ENCODE measurements at regions not wholly inside any gene's neighbourhood (a gene's known extent, or its start where the extent isn't known, plus 50 kb on each side); places are given as distances from the start of the nearest gene placed in this dataset.

DNA sequence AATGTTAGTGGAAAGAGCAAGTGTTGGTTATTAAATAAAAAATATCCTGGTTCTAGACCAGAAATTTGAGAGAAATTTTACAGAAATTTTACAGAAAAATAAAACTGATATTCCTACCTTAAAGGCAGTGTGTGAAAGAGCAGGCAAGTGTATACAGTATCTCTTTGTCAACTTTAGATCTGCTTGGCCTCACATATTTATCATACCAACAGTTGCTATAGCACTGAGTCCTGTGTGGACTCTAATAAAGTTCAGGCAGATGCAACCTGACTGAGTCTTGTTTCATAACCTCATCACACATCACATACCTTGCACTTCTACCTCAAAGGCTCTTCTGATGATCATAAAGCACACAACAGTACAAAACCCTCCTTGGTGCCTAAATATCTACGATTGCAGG, 552.4 kb upstream of the PCDH15 start:
- no peak for FAIRE-seq

GRCh38 chr10:55351431-55351830, 550.4 kb upstream of the PCDH15 start:
- no peak for FAIRE-seq

DNA sequence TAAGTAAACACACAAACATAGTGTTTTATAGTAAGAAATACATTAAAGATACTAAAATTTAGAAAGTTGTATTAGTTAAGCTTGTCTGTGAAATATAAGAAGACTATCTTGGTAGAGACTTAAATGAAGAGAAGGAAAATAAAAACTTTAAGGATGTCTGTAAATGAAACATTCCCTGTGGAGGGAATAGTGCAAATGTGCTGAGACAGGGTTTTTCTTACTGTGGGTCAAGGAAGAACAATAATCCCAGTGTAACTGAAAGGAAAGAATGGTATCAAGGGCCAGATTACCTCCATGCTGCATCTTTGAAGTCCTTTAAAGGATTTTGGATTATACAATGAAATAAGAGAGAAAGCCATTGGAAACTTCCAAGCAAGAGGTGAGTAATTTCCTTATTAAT, 547.5 kb upstream of the PCDH15 start:
- no peak for FAIRE-seq

DNA sequence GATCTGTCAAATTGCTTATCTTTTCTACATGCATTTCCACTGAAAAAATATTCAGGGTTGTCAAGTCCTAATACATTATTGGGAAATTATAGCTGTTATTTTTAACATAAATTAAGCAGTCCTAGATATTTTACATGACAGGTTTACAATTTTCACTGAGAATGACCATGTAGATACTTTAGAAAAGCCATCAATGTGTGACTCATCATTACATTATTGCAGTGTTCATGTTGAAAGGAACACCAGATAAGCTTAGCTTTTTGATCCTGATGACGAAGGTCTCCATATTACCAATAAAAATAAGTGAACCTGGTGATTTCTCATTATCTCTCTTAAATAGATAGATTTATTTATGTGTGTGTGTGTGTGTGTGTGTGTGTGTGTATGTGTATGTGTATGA, 529.5 kb upstream of the PCDH15 start:
- FAIRE-seq, result no peak

GRCh38 chr10:55329796-55330195, 528.8 kb upstream of the PCDH15 start:
- FAIRE-seq, result no peak

GRCh38 chr10:55320187-55320700, 519.2 kb upstream of the PCDH15 start:
- no peak for FAIRE-seq

DNA sequence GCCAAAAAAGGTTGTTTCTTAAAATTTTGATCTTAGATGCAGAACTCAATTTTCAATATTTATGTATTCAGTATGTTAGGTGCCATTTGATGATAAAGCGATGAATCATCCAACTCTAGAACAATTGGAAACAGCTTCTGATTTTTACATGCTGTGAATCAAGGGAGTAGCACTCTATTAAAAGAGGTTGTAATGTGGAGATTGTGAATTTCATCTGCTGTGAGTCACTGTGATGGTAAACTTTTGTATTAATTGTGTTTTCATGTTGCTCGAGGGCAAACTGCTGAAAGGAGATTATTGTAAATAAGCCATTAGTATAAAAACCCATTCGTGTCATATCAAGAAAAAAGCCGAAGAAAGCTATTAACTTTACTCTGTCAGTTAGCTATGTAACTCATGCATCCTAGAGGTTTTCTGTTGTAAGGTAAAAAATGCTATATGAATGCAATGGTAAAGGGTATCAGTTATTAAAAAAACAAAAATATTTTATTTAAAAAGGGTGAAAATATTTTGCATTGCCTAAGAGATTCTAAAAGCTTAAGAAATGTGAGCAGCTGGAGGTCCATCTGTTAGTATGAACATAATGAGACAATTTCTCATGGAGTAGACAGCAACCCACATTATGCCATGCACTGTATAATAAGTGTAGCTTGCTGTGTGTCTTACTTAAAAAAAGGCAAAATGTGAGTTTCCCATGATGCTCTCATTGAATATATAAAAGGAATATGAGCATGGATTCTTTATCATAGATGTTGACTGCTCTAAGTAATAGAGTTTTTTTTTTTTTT, 511.0 kb upstream of the PCDH15 start:
- FAIRE-seq, result no peak

- FAIRE-seq, result no peak
Observed at GRCh38 chr10:55310143-55310542, 509.1 kb upstream of the PCDH15 start.

DNA sequence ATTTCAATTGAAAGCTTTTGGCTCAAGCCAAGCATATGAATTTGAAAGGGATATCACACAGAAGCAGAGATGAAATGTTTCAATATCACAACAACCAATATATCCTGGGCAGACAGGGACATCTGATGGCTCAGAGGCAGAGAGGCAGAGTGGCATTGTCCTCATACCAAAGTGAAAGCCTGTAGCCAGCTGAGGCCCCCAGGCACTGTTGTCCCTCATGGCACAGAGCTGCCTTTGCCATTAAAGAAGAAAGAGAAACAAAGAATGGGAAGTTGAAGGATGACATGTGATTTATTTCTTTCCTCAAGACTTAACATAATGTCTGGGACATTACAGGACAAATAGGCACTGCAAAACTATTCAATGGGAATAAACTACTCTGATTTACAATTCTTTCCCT, 504.3 kb upstream of the PCDH15 start:
- FAIRE-seq, result no peak

- FAIRE-seq, result no peak
Observed at GRCh38 chr10:55287346-55287745, 486.3 kb upstream of the PCDH15 start.

DNA sequence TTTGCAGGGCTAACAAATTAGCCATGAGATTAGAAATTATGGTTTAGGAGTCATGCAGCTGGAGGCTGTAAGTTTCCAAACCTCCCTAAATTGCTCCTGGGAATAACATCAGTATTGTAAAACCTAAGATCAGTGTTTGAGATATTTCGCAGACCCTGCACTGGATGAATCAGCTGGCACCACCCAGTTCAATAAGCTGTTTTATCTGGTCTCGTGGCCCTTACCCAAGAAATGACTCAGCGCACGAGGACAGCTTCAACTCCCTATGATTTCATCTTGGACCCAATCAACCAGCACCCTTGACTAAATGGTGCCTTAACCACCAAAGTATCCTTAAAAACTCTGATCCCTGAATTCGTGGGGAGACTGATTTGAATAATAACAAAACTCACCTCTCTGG, 482.0 kb upstream of the PCDH15 start:
- FAIRE-seq, result no peak

DNA sequence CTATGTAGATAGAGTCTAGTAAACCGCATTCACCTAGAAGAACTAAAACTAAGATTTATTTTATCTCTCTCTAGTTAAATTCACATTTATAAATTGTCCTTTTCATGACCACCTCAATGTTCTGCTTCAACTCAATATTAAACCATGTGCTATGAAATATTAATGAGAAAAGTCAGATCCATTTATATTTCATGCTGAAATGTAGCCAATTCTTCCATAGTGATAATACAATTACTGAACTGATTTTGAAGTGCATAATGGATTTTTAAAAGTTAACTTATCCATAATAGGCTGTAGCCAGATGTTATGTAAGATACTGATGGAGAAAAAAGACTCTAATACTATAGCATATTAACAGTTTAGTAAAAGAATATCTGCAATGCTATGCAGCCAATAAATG, 479.7 kb upstream of the PCDH15 start:
- FAIRE-seq, result no peak

DNA sequence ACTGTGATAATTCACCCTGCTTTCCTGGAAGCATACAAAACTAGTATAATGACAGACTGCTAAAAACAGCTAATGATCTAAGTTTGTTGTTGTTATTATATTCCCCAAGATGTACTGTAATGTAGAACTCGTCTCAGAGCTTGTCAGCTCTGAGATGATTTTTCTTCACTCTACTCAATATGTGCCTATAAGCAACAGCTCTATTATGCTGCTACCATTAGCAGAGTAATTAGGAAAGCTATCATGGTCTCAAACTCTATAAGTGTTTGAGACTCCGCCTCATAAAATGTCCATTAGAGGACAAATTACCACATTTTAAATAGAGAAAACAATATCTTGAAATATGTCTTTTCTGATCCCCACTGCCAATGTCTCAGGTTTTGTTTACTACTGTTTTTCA, 476.5 kb upstream of the PCDH15 start:
- no peak for FAIRE-seq

DNA sequence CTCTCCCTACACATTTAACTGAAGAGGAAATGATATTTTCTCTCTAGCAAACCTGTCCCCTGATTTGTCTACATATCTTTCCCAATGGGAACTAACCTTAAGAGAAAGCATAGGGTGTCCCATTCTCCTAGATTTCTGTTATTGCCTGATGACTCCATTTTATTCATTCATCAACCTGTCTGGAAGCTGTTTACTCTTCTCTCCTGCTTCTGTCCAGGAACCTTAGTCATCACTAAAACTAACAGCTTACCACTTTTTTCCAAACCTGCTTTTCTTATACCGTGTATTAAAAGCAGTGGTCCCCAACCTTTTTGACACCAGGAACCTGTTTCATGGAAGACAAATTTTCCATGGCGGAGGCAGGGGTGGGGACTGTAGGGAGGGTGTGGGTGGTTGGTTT, 473.3 kb upstream of the PCDH15 start:
- no peak for FAIRE-seq

GRCh38 chr10:55273946-55274345, 472.9 kb upstream of the PCDH15 start:
- no peak for FAIRE-seq

DNA sequence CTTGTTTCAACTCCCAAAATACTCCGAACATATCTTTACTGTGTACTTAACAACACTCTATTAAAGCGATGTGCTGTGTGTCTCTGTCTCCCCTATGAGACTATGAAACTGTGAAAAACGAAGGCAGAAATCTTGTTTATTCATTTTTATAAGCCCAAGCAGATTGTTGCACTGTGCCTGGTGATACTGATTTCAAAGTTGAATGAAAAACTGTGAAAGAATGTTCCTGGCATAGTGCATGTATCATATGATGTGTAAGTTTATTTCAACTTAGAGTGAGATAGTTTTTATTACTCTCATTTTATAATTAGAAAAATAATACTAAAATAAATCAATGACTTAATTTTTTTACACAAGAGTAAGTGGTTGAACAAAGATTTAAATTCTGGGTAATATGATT, 471.9 kb upstream of the PCDH15 start:
- no peak for FAIRE-seq

DNA sequence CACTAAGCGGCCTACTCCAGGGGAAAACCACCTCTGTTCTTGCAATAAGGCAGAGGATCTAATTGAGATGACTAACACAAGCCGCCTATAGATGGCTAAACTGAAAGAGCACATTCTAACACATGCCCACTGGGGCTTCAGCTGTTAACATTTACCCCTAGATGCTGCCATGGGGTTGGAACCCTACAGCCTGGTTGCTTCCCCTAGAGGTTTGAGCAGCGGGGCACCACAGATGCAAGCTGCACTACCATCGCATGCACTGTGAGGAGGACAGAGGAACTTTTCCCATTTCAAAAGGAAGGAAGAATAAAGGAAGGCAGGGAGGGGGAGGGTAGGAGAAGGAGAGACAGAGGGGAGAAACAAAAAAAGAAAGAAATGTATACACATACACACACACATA, 465.8 kb upstream of the PCDH15 start:
- no peak for FAIRE-seq

GRCh38 chr10:55263327-55263726, 462.3 kb upstream of the PCDH15 start:
- no peak for FAIRE-seq

DNA sequence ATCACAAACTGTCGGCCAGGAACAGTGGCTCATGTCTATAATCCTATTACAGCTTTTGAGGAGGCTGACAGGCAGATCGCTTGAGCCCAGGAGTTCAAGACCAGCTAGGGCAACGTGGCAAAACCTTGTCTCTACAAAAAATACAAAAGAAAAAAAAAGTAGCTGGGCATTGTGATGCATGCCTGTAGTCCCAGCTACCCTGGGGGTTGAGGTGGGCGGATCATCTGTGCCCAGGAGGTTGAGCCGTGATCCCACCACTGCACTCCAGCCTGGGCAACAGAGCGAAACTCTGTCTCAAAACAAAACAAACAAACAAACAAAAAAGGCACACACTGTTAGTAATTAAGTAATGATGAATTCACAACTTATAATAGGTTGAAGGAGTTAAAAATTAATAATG, 441.5 kb upstream of the PCDH15 start:
- no peak for FAIRE-seq

DNA sequence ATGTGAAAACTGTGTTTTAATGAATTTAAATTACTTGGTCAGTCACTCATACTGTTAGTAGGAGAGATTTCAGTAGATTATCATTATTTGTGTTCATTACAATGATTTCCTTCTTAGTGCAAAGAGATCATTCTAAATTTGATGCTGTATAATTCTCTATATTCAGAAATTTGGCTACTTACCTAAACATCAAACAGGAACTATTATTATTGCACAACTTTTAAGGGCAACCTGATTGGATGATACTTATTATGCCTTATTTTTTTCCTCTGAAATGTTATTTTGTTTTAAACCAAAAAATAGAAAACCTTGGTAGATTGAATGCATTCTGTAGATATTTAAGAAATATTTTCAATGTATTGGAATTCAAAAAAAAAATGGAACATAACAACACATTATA, 436.4 kb upstream of the PCDH15 start:
- FAIRE-seq, result no peak

GRCh38 chr10:55233505-55233904, 432.5 kb upstream of the PCDH15 start:
- no peak for FAIRE-seq

DNA sequence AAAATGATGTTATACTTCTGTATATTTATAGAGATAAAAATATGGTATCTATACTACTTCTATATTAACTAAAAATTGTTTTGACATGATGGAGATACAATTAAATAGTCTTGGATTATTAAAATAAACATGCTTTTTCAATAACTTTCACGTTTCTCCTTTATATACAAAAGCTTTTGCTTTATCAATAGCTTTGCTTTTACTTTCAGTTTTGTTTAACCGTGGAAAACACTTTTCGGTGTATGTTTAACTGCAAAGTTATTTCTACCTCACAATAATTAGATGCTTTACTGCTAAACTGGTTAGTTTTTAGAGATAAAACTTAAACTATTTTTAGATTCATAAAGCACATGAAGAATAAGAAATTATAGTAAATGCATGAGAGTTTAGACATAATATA, 432.1 kb upstream of the PCDH15 start:
- FAIRE-seq, result peak; percentile 75

GRCh38 chr10:55232553-55232952, 431.5 kb upstream of the PCDH15 start:
- no peak for FAIRE-seq

DNA sequence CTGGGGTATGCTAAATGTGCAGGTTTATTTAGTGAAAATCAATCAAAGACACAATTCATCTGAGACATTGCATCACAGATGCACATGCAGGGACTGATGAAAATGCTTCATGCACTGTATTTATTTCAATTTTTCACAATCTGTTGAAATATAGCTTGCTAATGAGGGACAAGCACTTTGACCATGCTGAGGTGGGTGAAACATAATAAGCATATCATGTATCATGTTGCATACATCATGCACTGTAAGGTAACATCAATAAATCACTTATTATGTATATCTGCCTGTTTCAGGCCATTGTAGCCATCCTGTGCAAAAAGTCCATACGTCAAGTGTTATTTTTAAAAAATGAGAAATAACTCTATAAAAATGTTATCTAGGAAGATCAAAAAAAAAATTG, 426.9 kb upstream of the PCDH15 start:
- FAIRE-seq, result no peak
